ENCODE measurements at regions not wholly inside any gene's neighbourhood (a gene's known extent, or its start where the extent isn't known, plus 50 kb on each side); places are given as distances from the start of the nearest gene placed in this dataset.

DNA sequence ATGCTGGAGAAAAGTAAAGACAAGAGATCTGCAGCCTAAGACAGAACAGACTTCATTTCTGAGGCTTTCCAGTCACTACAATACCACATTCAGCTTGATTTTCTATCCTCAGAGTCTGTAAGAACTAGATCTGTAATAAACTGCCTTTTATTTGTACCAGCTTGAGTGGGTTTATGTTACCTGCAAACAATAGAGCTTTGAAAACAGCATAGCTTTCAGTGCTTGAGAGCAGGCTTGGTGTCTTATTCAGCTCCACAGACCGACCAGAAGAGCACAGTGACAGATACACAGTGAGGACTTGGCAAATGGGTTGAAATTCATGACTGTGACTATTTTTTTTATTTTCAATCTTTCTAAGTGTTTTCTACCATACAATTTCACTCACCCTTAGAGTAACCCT lies 207.8 kb upstream of the OTX2 start:
- no peak overlapping the region for H3K4me3 ChIP-seq (ENCODE audit: low read length)
- no peaks in the 10 kb centered on the region for H3K27me3 ChIP-seq (ENCODE audit: insufficient read depth, low read depth, low read length)
- H3K9me3 ChIP-seq (ENCODE audit: low read length): no peaks in the 10 kb centered on the region
- H2AFZ ChIP-seq (ENCODE audit: low read depth, low read length): no peak overlapping the region
- no peaks in the 10 kb centered on the region for H3K79me2 ChIP-seq (replicated peaks; ENCODE audit: insufficient read depth, low read length)
- H3K27ac ChIP-seq (ENCODE audit: low read length): no peak overlapping the region
- no peak overlapping the region for H3K4me2 ChIP-seq (ENCODE audit: low read length)
- H3K9ac ChIP-seq (ENCODE audit: low read length): no peak overlapping the region
- TF ChIP-seq, protein P1, sequence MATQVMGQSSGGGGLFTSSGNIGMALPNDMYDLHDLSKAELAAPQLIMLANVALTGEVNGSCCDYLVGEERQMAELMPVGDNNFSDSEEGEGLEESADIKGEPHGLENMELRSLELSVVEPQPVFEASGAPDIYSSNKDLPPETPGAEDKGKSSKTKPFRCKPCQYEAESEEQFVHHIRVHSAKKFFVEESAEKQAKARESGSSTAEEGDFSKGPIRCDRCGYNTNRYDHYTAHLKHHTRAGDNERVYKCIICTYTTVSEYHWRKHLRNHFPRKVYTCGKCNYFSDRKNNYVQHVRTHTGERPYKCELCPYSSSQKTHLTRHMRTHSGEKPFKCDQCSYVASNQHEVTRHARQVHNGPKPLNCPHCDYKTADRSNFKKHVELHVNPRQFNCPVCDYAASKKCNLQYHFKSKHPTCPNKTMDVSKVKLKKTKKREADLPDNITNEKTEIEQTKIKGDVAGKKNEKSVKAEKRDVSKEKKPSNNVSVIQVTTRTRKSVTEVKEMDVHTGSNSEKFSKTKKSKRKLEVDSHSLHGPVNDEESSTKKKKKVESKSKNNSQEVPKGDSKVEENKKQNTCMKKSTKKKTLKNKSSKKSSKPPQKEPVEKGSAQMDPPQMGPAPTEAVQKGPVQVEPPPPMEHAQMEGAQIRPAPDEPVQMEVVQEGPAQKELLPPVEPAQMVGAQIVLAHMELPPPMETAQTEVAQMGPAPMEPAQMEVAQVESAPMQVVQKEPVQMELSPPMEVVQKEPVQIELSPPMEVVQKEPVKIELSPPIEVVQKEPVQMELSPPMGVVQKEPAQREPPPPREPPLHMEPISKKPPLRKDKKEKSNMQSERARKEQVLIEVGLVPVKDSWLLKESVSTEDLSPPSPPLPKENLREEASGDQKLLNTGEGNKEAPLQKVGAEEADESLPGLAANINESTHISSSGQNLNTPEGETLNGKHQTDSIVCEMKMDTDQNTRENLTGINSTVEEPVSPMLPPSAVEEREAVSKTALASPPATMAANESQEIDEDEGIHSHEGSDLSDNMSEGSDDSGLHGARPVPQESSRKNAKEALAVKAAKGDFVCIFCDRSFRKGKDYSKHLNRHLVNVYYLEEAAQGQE (IDR thresholded peaks at IDR 0.05; ENCODE audit: borderline replicate concordance): no peak
- no peak for TF ChIP-seq RAD21 (conservative IDR thresholded peaks at IDR 0.05)
- TF ChIP-seq EP300 (conservative IDR thresholded peaks at IDR 0.05; ENCODE audit: poor library complexity, severe bottlenecking): no peak
- TF ChIP-seq, protein P2, sequence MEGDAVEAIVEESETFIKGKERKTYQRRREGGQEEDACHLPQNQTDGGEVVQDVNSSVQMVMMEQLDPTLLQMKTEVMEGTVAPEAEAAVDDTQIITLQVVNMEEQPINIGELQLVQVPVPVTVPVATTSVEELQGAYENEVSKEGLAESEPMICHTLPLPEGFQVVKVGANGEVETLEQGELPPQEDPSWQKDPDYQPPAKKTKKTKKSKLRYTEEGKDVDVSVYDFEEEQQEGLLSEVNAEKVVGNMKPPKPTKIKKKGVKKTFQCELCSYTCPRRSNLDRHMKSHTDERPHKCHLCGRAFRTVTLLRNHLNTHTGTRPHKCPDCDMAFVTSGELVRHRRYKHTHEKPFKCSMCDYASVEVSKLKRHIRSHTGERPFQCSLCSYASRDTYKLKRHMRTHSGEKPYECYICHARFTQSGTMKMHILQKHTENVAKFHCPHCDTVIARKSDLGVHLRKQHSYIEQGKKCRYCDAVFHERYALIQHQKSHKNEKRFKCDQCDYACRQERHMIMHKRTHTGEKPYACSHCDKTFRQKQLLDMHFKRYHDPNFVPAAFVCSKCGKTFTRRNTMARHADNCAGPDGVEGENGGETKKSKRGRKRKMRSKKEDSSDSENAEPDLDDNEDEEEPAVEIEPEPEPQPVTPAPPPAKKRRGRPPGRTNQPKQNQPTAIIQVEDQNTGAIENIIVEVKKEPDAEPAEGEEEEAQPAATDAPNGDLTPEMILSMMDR (IDR thresholded peaks at IDR 0.05; ENCODE audit: poor library complexity, severe bottlenecking): no peak
- no peak for TF ChIP-seq TAF1 (IDR thresholded peaks at IDR 0.05; ENCODE audit: low read depth)
- TF ChIP-seq MXI1 (conservative IDR thresholded peaks at IDR 0.05; ENCODE audit: poor library complexity, severe bottlenecking): no peak
- no peak for TF ChIP-seq EZH2 (IDR thresholded peaks at IDR 0.05; ENCODE audit: borderline replicate concordance, insufficient read depth, low read length, poor library complexity, severe bottlenecking)
- no peak for TF ChIP-seq SMC3 (conservative IDR thresholded peaks at IDR 0.05; ENCODE audit: poor library complexity)
- no peak for TF ChIP-seq POLR2AphosphoS5 (IDR thresholded peaks at IDR 0.05)
- H3F3A ChIP-seq (ENCODE audit: insufficient read depth, low read length, poor library complexity, severe bottlenecking): no peaks in the 10 kb centered on the region
- no peaks in the 10 kb centered on the region for H3K9me2 ChIP-seq (ENCODE audit: insufficient read depth, low read length)
- H4K20me1 ChIP-seq (ENCODE audit: insufficient read depth): no peaks in the 10 kb centered on the region
- no peaks in the 10 kb centered on the region for H3K36me3 ChIP-seq (ENCODE audit: insufficient read depth, low read length)

DNA sequence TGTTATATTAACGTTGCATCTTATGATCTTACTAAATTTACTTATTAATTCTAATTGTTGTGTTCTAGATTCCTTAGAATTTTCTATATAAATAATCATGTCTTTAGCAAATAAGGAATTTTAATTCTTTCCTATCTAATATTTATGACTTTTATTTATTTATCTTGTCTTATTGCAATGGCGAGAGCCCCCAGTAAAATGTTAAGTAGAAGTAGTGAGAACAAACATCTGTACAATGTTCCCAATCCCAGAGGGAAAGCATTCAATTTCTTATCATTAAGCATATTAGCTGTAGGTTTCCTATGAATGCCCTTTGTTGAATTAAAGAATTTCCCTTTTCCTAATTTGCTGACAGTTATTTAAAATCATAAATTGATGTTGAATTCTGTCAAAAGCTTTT lies 203.7 kb upstream of the OTX2 start:
- H3K9me2 ChIP-seq (ENCODE audit: insufficient read depth, low read length): no peaks in the 10 kb centered on the region
- no peak overlapping the region for H3K9ac ChIP-seq (ENCODE audit: low read length)
- TF ChIP-seq, protein P2 (IDR thresholded peaks at IDR 0.05; ENCODE audit: poor library complexity, severe bottlenecking): no peak
- no peak for TF ChIP-seq POLR2AphosphoS5 (IDR thresholded peaks at IDR 0.05)
- TF ChIP-seq RAD21 (conservative IDR thresholded peaks at IDR 0.05): no peak
- TF ChIP-seq EZH2 (IDR thresholded peaks at IDR 0.05; ENCODE audit: borderline replicate concordance, insufficient read depth, low read length, poor library complexity, severe bottlenecking): no peak
- TF ChIP-seq, protein P1 (IDR thresholded peaks at IDR 0.05; ENCODE audit: borderline replicate concordance): no peak
- no peak for TF ChIP-seq MXI1 (conservative IDR thresholded peaks at IDR 0.05; ENCODE audit: poor library complexity, severe bottlenecking)
- no peak for TF ChIP-seq EP300 (conservative IDR thresholded peaks at IDR 0.05; ENCODE audit: poor library complexity, severe bottlenecking)
- no peak for TF ChIP-seq SMC3 (conservative IDR thresholded peaks at IDR 0.05; ENCODE audit: poor library complexity)
- no peak for TF ChIP-seq TAF1 (IDR thresholded peaks at IDR 0.05; ENCODE audit: low read depth)
- H4K20me1 ChIP-seq (ENCODE audit: insufficient read depth): no peaks in the 10 kb centered on the region
- no peak overlapping the region for H2AFZ ChIP-seq (ENCODE audit: low read depth, low read length)
- H3K27ac ChIP-seq (ENCODE audit: low read length): no peak overlapping the region
- H3K79me2 ChIP-seq (replicated peaks; ENCODE audit: insufficient read depth, low read length): no peaks in the 10 kb centered on the region
- H3K27me3 ChIP-seq (ENCODE audit: insufficient read depth, low read depth, low read length): no peaks in the 10 kb centered on the region
- no peaks in the 10 kb centered on the region for H3K9me3 ChIP-seq (ENCODE audit: low read length)
- no peaks in the 10 kb centered on the region for H3F3A ChIP-seq (ENCODE audit: insufficient read depth, low read length, poor library complexity, severe bottlenecking)
- H3K36me3 ChIP-seq (ENCODE audit: insufficient read depth, low read length): no peaks in the 10 kb centered on the region
- H3K4me3 ChIP-seq (ENCODE audit: low read length): no peak overlapping the region
- no peak overlapping the region for H3K4me2 ChIP-seq (ENCODE audit: low read length)

Data from neural cell (in vitro differentiated cells).